ENCODE measurements at regions not wholly inside any gene's neighbourhood (a gene's known extent, or its start where the extent isn't known, plus 50 kb on each side); places are given as distances from the start of the nearest gene placed in this dataset.

DNA sequence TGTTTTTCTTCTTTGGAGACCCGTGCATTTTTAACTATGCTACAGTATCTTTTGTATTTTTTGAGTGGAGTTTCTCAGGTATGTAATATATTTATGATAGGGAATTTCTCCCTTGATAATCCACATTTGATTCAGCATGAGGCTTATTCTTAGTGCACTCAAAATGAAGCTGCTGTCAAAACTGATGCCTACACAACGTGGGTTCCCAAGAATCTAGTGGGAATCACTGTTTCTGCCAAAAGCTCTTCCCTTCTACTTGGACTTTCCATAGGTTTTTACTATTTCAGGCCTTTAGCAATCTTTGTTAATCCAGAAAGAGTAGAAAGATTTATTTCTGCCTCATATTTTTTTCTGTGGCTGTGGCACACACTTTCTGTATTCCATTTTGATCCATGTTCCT lies 1003.7 kb downstream of the SLITRK5 start:
- TF ChIP-seq, protein P1, sequence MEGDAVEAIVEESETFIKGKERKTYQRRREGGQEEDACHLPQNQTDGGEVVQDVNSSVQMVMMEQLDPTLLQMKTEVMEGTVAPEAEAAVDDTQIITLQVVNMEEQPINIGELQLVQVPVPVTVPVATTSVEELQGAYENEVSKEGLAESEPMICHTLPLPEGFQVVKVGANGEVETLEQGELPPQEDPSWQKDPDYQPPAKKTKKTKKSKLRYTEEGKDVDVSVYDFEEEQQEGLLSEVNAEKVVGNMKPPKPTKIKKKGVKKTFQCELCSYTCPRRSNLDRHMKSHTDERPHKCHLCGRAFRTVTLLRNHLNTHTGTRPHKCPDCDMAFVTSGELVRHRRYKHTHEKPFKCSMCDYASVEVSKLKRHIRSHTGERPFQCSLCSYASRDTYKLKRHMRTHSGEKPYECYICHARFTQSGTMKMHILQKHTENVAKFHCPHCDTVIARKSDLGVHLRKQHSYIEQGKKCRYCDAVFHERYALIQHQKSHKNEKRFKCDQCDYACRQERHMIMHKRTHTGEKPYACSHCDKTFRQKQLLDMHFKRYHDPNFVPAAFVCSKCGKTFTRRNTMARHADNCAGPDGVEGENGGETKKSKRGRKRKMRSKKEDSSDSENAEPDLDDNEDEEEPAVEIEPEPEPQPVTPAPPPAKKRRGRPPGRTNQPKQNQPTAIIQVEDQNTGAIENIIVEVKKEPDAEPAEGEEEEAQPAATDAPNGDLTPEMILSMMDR (conservative IDR thresholded peaks at IDR 0.05; ENCODE audit: low read depth, low read length) = no peak
- TF ChIP-seq POLR2A (IDR thresholded peaks at IDR 0.05; ENCODE audit: low read depth, low read length) = no peak
- TF ChIP-seq RFX5 (IDR thresholded peaks at IDR 0.05; ENCODE audit: low read depth, low read length) = no peak

All from IMR-90 (cell line).